NCI-H1417 treated with DMSO at 0.1 percent for 48 hours (cell line): ENCODE measurements at regions not wholly inside any gene's neighbourhood (a gene's known extent, or its start where the extent isn't known, plus 50 kb on each side); places are given as distances from the start of the nearest gene placed in this dataset.

Experiments
- DNase-seq: peaks from one replicate; lab custom pipeline; 2025; lab: John Stamatoyannopoulos, UW

- no peak for DNase-seq
These were observed 523.8 kb downstream of the MATN1 start for GRCh38 chr1:30199563-30199962.

GRCh38 chr1:30198795-30199403 lies 524.5 kb downstream of the MATN1 start:
- DNase-seq: no peak

GRCh38 chr1:30198451-30198760 lies 525.0 kb downstream of the MATN1 start:
- DNase-seq: no peak

GRCh38 chr1:30197639-30198450 lies 525.5 kb downstream of the MATN1 start:
- DNase-seq: no peak

GRCh38 chr1:30196872-30197638 lies 526.3 kb downstream of the MATN1 start:
- DNase-seq: no peak

- DNase-seq: no peak
These were observed 526.9 kb downstream of the MATN1 start for GRCh38 chr1:30196457-30196856.

GRCh38 chr1:30195424-30196134 lies 527.8 kb downstream of the MATN1 start:
- no peak for DNase-seq

GRCh38 chr1:30194741-30195423 lies 528.5 kb downstream of the MATN1 start:
- no peak for DNase-seq

- DNase-seq: no peak
These were observed 529.3 kb downstream of the MATN1 start for GRCh38 chr1:30194046-30194619.

- DNase-seq: no peak
These were observed 530.3 kb downstream of the MATN1 start for GRCh38 chr1:30192969-30193630.

GRCh38 chr1:30191154-30191702 lies 532.2 kb downstream of the MATN1 start:
- no peak for DNase-seq

- DNase-seq: no peak
These were observed 532.8 kb downstream of the MATN1 start for GRCh38 chr1:30190511-30191153.

- DNase-seq: no peak
These were observed 533.4 kb downstream of the MATN1 start for GRCh38 chr1:30189818-30190500.

- no peak for DNase-seq
These were observed 534.4 kb downstream of the MATN1 start for GRCh38 chr1:30188999-30189398.

- DNase-seq: no peak
These were observed 535.1 kb downstream of the MATN1 start for GRCh38 chr1:30188329-30188728.

GRCh38 chr1:30187413-30188023 lies 535.9 kb downstream of the MATN1 start:
- DNase-seq: no peak

- DNase-seq: no peak
These were observed 536.8 kb downstream of the MATN1 start for GRCh38 chr1:30186586-30186985.

GRCh38 chr1:30185809-30186208 lies 537.6 kb downstream of the MATN1 start:
- DNase-seq: no peak

GRCh38 chr1:30185313-30185712 lies 538.1 kb downstream of the MATN1 start:
- no peak for DNase-seq
